GM06990 (cell line): ENCODE measurements at regions not wholly inside any gene's neighbourhood (a gene's known extent, or its start where the extent isn't known, plus 50 kb on each side); places are given as distances from the start of the nearest gene placed in this dataset.

Source experiments
- DNase-seq: peaks from one replicate; pipeline ENCODE4 v3.0.0-alpha.2; 2011; ENCODE audit not compliant: insufficient read length; ENCODE audit errors: extremely low read depth
- H3K27me3 ChIP-seq: replicated peaks from 2 replicates; pipeline ENCODE4 v1.6.0; 2011; ENCODE audit warnings: low read length; ENCODE audit not compliant: control insufficient read depth, insufficient read depth
- H3K36me3 ChIP-seq: 2 replicates; pipeline ENCODE4 v1.5.1; 2011; ENCODE audit warnings: low read length; ENCODE audit not compliant: control insufficient read depth, insufficient read depth
- H3K4me3 ChIP-seq: replicated peaks from 2 replicates; pipeline ENCODE4 v1.5.1; 2011; ENCODE audit warnings: low read depth, mild to moderate bottlenecking, control low read depth, low read length
- CTCF ChIP-seq: IDR thresholded peaks from 2 replicates; pipeline ENCODE4 v1.5.1; 2011; ENCODE audit warnings: low read length, control low read depth, mild to moderate bottlenecking, inconsistent platforms; ENCODE audit not compliant: insufficient read depth, poor library complexity, severe bottlenecking

- Histone ChIP-seq H3K36me3 (no peaks in the 10 kb centered on the region), H3K27me3 (no peaks in the 10 kb centered on the region), H3K4me3 (no peak overlapping the region)
- DNase-seq, result no peak
- no peak for TF ChIP-seq CTCF
These were observed 912.7 kb downstream of the TUSC7 start for GRCh38 chr3:117622171-117622841.

GRCh38 chr3:117624424-117624823 is 914.8 kb downstream of the TUSC7 start:
- Histone ChIP-seq H3K36me3 (no peaks in the 10 kb centered on the region), H3K27me3 (no peaks in the 10 kb centered on the region), H3K4me3 (no peak overlapping the region)
- no peak for TF ChIP-seq CTCF
- DNase-seq, result no peak

GRCh38 chr3:117625174-117625573 is 915.6 kb downstream of the TUSC7 start:
- no peak overlapping the region for H3K4me3 ChIP-seq
- H3K27me3 ChIP-seq, result no peaks in the 10 kb centered on the region
- H3K36me3 ChIP-seq, result no peaks in the 10 kb centered on the region
- no peak for DNase-seq
- no peak for TF ChIP-seq CTCF

GRCh38 chr3:117626577-117626976 is 917.0 kb downstream of the TUSC7 start:
- H3K36me3 ChIP-seq, result no peaks in the 10 kb centered on the region
- no peaks in the 10 kb centered on the region for H3K27me3 ChIP-seq
- no peak overlapping the region for H3K4me3 ChIP-seq
- TF ChIP-seq CTCF, result no peak
- DNase-seq, result no peak

- Histone ChIP-seq H3K4me3 (no peak overlapping the region), H3K36me3 (no peaks in the 10 kb centered on the region), H3K27me3 (no peaks in the 10 kb centered on the region)
- no peak for TF ChIP-seq CTCF
- no peak for DNase-seq
These were observed 919.3 kb downstream of the TUSC7 start for GRCh38 chr3:117628823-117629291.

GRCh38 chr3:117629505-117629904 is 919.9 kb downstream of the TUSC7 start:
- H3K27me3 ChIP-seq, result no peaks in the 10 kb centered on the region
- TF ChIP-seq CTCF, result no peak
- no peak overlapping the region for H3K4me3 ChIP-seq
- H3K36me3 ChIP-seq, result no peaks in the 10 kb centered on the region
- no peak for DNase-seq
